Stimulated activated naive CD8-positive, alpha-beta T cell treated with anti-CD3 and anti-CD28 coated beads, Interleukin-15, Interleukin-2, amounts not matched to agents 100 U/mL and 50 U/mL, for 24 hours (primary cell): ENCODE measurements at regions not wholly inside any gene's neighbourhood (a gene's known extent, or its start where the extent isn't known, plus 50 kb on each side); places are given as distances from the start of the nearest gene placed in this dataset.
A peak's percentile ranks its signal among the peaks of the same experiment; 100 is the strongest.

Experiments
- ATAC-seq: fragments of 150-1000 bp; cut with Tn5 transposase; one replicate; pipeline ENCODE4 v1.10.0; 2021
- DNase-seq: peaks from one replicate; pipeline ENCODE4 v3.0.0; 2021

- peak; percentile 5 for DNase-seq
Measured at GRCh38 chr13:44055681-44056080, 176.0 kb downstream of the LACC1 start.

GRCh38 chr13:44058067-44058466 is 178.4 kb downstream of the LACC1 start:
- DNase-seq, result no peak
- ATAC-seq, result no peak

More at GRCh38 chr13:44055681-44056080, 176.0 kb downstream of the LACC1 start:
- peak; percentile 45 for ATAC-seq

GRCh38 chr13:44058624-44059215 is 179.0 kb downstream of the LACC1 start:
- ATAC-seq (no peak), DNase-seq (no peak)

GRCh38 chr13:44061876-44062275 is 182.2 kb downstream of the LACC1 start:
- ATAC-seq, result no peak
- no peak for DNase-seq

- DNase-seq, result no peak
- no peak for ATAC-seq
Measured at GRCh38 chr13:44063467-44063866, 183.8 kb downstream of the LACC1 start.

GRCh38 chr13:44063881-44064280 is 184.2 kb downstream of the LACC1 start:
- no peak for ATAC-seq

GRCh38 chr13:44064357-44064756 is 184.7 kb downstream of the LACC1 start:
- ATAC-seq (no peak), DNase-seq (no peak)

More at GRCh38 chr13:44063881-44064280, 184.2 kb downstream of the LACC1 start:
- no peak for DNase-seq

GRCh38 chr13:44068169-44068568 is 188.5 kb downstream of the LACC1 start:
- ATAC-seq (no peak), DNase-seq (no peak)

- no peak for ATAC-seq
- DNase-seq, result no peak
Measured at GRCh38 chr13:44068737-44069136, 189.0 kb downstream of the LACC1 start.

- ATAC-seq, result no peak
- no peak for DNase-seq
Measured at GRCh38 chr13:44072536-44072935, 192.8 kb downstream of the LACC1 start.

GRCh38 chr13:44074611-44075010 is 194.9 kb downstream of the LACC1 start:
- ATAC-seq (no peak), DNase-seq (no peak)

GRCh38 chr13:44075113-44075512 is 195.4 kb downstream of the LACC1 start:
- no peak for DNase-seq
- no peak for ATAC-seq

GRCh38 chr13:44078806-44079376 is 199.2 kb downstream of the LACC1 start:
- no peak for ATAC-seq
- no peak for DNase-seq

GRCh38 chr13:44079413-44080205 is 199.9 kb downstream of the LACC1 start:
- no peak for ATAC-seq
- DNase-seq, result no peak

GRCh38 chr13:44084146-44084545 is 204.4 kb downstream of the LACC1 start:
- DNase-seq, result no peak
- ATAC-seq, result no peak

- no peak for DNase-seq
- no peak for ATAC-seq
Measured at GRCh38 chr13:44086389-44086788, 206.7 kb downstream of the LACC1 start.

- ATAC-seq (no peak), DNase-seq (no peak)
Measured at GRCh38 chr13:44088411-44088810, 208.7 kb downstream of the LACC1 start.

GRCh38 chr13:44088991-44089413 is 209.3 kb downstream of the LACC1 start:
- ATAC-seq, result peak; percentile 85
- peak; percentile 17 for DNase-seq

- ATAC-seq (no peak), DNase-seq (no peak)
Measured at GRCh38 chr13:44089452-44089851, 209.7 kb downstream of the LACC1 start.

- DNase-seq, result no peak
- ATAC-seq, result no peak
Measured at GRCh38 chr13:44092078-44092970, 212.6 kb downstream of the LACC1 start.

GRCh38 chr13:44093607-44094564 is 214.2 kb downstream of the LACC1 start:
- no peak for DNase-seq
- no peak for ATAC-seq
